ENCODE measurements at regions not wholly inside any gene's neighbourhood (a gene's known extent, or its start where the extent isn't known, plus 50 kb on each side); places are given as distances from the start of the nearest gene placed in this dataset.

GRCh38 chr16:35310999-35311398, 1851.6 kb downstream of the TP53TG3F start:
- H3K4me3 ChIP-seq: no peak overlapping the region
- TF ChIP-seq CTCF (IDR thresholded peaks at IDR 0.05): no peak
- H3K36me3 ChIP-seq: no peaks in the 10 kb centered on the region
- ATAC-seq (ENCODE audit: insufficient number of reproducible peaks, low FRiP score, low read depth) (no peak), DNase-seq (ENCODE audit: low spot score) (no peak)
- no peaks in the 10 kb centered on the region for H3K4me1 ChIP-seq (ENCODE audit: control insufficient read depth in 1 of 2, low read depth in 2 of 2)
- no peak overlapping the region for H3K27ac ChIP-seq
- no peaks in the 10 kb centered on the region for H3K9me3 ChIP-seq
- no peaks in the 10 kb centered on the region for H3K27me3 ChIP-seq (replicated peaks; ENCODE audit: insufficient read depth)

- no peak for ATAC-seq (ENCODE audit: insufficient number of reproducible peaks, low FRiP score, low read depth)
- Histone ChIP-seq H3K27me3 (replicated peaks; ENCODE audit: insufficient read depth) (no peaks in the 10 kb centered on the region), H3K4me1 (ENCODE audit: control insufficient read depth in 1 of 2, low read depth in 2 of 2) (no peaks in the 10 kb centered on the region), H3K4me3 (no peak overlapping the region), H3K9me3 (no peaks in the 10 kb centered on the region), H3K36me3 (no peaks in the 10 kb centered on the region), H3K27ac (no peak overlapping the region)
- no peak for TF ChIP-seq CTCF (IDR thresholded peaks at IDR 0.05)
- no peak for DNase-seq (ENCODE audit: low spot score)
Observed at GRCh38 chr16:35311475-35311874, 1852.1 kb downstream of the TP53TG3F start.

- Histone ChIP-seq H3K4me3 (no peak overlapping the region), H3K27me3 (replicated peaks; ENCODE audit: insufficient read depth) (no peaks in the 10 kb centered on the region), H3K4me1 (ENCODE audit: control insufficient read depth in 1 of 2, low read depth in 2 of 2) (no peaks in the 10 kb centered on the region), H3K9me3 (no peaks in the 10 kb centered on the region), H3K27ac (no peak overlapping the region), H3K36me3 (no peaks in the 10 kb centered on the region)
- TF ChIP-seq CTCF (IDR thresholded peaks at IDR 0.05): no peak
- ATAC-seq (ENCODE audit: insufficient number of reproducible peaks, low FRiP score, low read depth) (no peak), DNase-seq (ENCODE audit: low spot score) (no peak)
Observed at GRCh38 chr16:35314298-35314697, 1854.9 kb downstream of the TP53TG3F start.

- ATAC-seq (ENCODE audit: insufficient number of reproducible peaks, low FRiP score, low read depth) (no peak), DNase-seq (ENCODE audit: low spot score) (no peak)
- H3K36me3 ChIP-seq: no peaks in the 10 kb centered on the region
- TF ChIP-seq CTCF (IDR thresholded peaks at IDR 0.05): no peak
- no peak overlapping the region for H3K27ac ChIP-seq
- H3K4me1 ChIP-seq (ENCODE audit: control insufficient read depth in 1 of 2, low read depth in 2 of 2): no peaks in the 10 kb centered on the region
- no peaks in the 10 kb centered on the region for H3K9me3 ChIP-seq
- no peak overlapping the region for H3K4me3 ChIP-seq
- no peaks in the 10 kb centered on the region for H3K27me3 ChIP-seq (replicated peaks; ENCODE audit: insufficient read depth)
Observed at GRCh38 chr16:35319536-35320192, 1860.3 kb downstream of the TP53TG3F start.

- no peak for DNase-seq (ENCODE audit: low spot score)
- Histone ChIP-seq H3K9me3 (no peaks in the 10 kb centered on the region), H3K36me3 (no peaks in the 10 kb centered on the region), H3K4me3 (no peak overlapping the region), H3K27me3 (replicated peaks; ENCODE audit: insufficient read depth) (no peaks in the 10 kb centered on the region), H3K27ac (no peak overlapping the region), H3K4me1 (ENCODE audit: control insufficient read depth in 1 of 2, low read depth in 2 of 2) (no peaks in the 10 kb centered on the region)
- TF ChIP-seq CTCF (IDR thresholded peaks at IDR 0.05): no peak
- ATAC-seq (ENCODE audit: insufficient number of reproducible peaks, low FRiP score, low read depth): no peak
Observed at GRCh38 chr16:35325936-35326335, 1866.5 kb downstream of the TP53TG3F start.

Data from thoracic aorta (tissue), 2 donors.